GM23338 (cell line): ENCODE measurements at regions not wholly inside any gene's neighbourhood (a gene's known extent, or its start where the extent isn't known, plus 50 kb on each side); places are given as distances from the start of the nearest gene placed in this dataset.

Experiments
- CREB1 ChIP-seq: fragments of 250-450 bp; sonication (Bioruptor Pico); IDR thresholded peaks from 2 replicates; pipeline ENCODE4 v1.5.0; 2020; ENCODE audit warnings: low read depth, mild to moderate bottlenecking, moderate library complexity
- CTCF ChIP-seq, 2 experiments: fragments of 200-600 bp in 1 of 2; sonication (generic) in 1 of 2; conservative IDR thresholded peaks; 2 replicates each; pipeline versions ENCODE4 v1.5.1 to v1.6.1; 2016 to 2017; ENCODE audit warnings: antibody characterized with exemption in 2 of 2, low read depth in 2 of 2, mild to moderate bottlenecking in 2 of 2, moderate library complexity in 1 of 2
- EZH2phosphoT487 ChIP-seq: fragments of 200-600 bp; sonication (generic); IDR thresholded peaks from one replicate; pipeline ENCODE4 v1.8.1; 2018; ENCODE audit warnings: antibody characterized with exemption; ENCODE audit not compliant: unreplicated experiment
- POLR2AphosphoS5 ChIP-seq: IDR thresholded peaks from 2 replicates; pipeline ENCODE4 v1.6.1; 2016; ENCODE audit warnings: antibody characterized with exemption, low read depth
- REST ChIP-seq: IDR thresholded peaks from one replicate; pipeline ENCODE4 v1.6.1; 2018; ENCODE audit warnings: antibody characterized with exemption; ENCODE audit not compliant: unreplicated experiment

GRCh38 chr6:92159046-92159445, 1260.3 kb downstream of the EPHA7 start:
- TF ChIP-seq POLR2AphosphoS5 (no peak), CTCF (conservative IDR thresholded peaks at IDR 0.05; ENCODE audit: low read depth in 2 of 2) (0 out of 4 replicates have a peak, but pooled peaks of 1 of the 2 experiments have one; percentile 29), CREB1 (no peak), EZH2phosphoT487 (no peak), REST (no peak)
